HEK293 (cell line): ENCODE measurements at regions not wholly inside any gene's neighbourhood (a gene's known extent, or its start where the extent isn't known, plus 50 kb on each side); places are given as distances from the start of the nearest gene placed in this dataset.

ENCODE experiments used
- GLIS1 ChIP-seq: fragments of 450-650 bp; formaldehyde crosslinking; IDR thresholded peaks from 2 replicates; pipeline ENCODE4 v1.5.1; 2016; ENCODE audit warnings: missing biosample characterization, missing genetic modification characterization
- HOXA7 ChIP-seq: sonication (generic); formaldehyde crosslinking; IDR thresholded peaks from 2 replicates; pipeline ENCODE4 v1.8.1; 2022; ENCODE audit warnings: missing genetic modification reagents, borderline replicate concordance
- KLF10 ChIP-seq: fragments of 450-650 bp; IDR thresholded peaks from 2 replicates; pipeline ENCODE4 v1.5.1; 2018; ENCODE audit warnings: missing biosample characterization, mild to moderate bottlenecking, missing genetic modification characterization
- REST ChIP-seq: fragments of 450-650 bp; formaldehyde crosslinking; IDR thresholded peaks from 2 replicates; pipeline ENCODE4 v1.5.1; 2016; ENCODE audit warnings: missing biosample characterization, missing genetic modification characterization
- SP7 ChIP-seq: fragments of 450-650 bp; formaldehyde crosslinking; IDR thresholded peaks from 2 replicates; pipeline ENCODE4 v1.5.1; 2016; ENCODE audit warnings: missing biosample characterization, missing genetic modification characterization
- ZNF16 ChIP-seq: fragments of 450-650 bp; formaldehyde crosslinking; IDR thresholded peaks from 2 replicates; pipeline ENCODE4 v1.5.1; 2016; ENCODE audit warnings: low read depth, missing biosample characterization, missing genetic modification characterization
- ZNF19 ChIP-seq: fragments of 450-650 bp; formaldehyde crosslinking; IDR thresholded peaks from 2 replicates; pipeline ENCODE4; 2016; ENCODE audit warnings: missing biosample characterization, missing genetic modification characterization, low read depth
- ZNF214 ChIP-seq: fragments of 450-650 bp; formaldehyde crosslinking; IDR thresholded peaks from 2 replicates; pipeline ENCODE4 v1.5.1; 2017; ENCODE audit warnings: missing biosample characterization, mild to moderate bottlenecking, missing genetic modification characterization, borderline replicate concordance
- ZNF335 ChIP-seq: fragments of 450-650 bp; formaldehyde crosslinking; conservative IDR thresholded peaks from 2 replicates; pipeline ENCODE4 v1.5.1; 2016; ENCODE audit warnings: missing biosample characterization, missing genetic modification characterization
- ZNF341 ChIP-seq: fragments of 450-650 bp; formaldehyde crosslinking; IDR thresholded peaks from 2 replicates; pipeline ENCODE4; 2016; ENCODE audit warnings: low read depth, missing biosample characterization, missing genetic modification characterization
- ZNF37A ChIP-seq: fragments of 450-650 bp; IDR thresholded peaks from 2 replicates; pipeline ENCODE4 v1.5.1; 2018; ENCODE audit warnings: missing biosample characterization, missing genetic modification characterization
- ZNF416 ChIP-seq: fragments of 450-650 bp; formaldehyde crosslinking; IDR thresholded peaks from 2 replicates; pipeline ENCODE4 v1.5.1; 2016; ENCODE audit warnings: missing biosample characterization, missing genetic modification characterization
- ZNF624 ChIP-seq: fragments of 450-650 bp; formaldehyde crosslinking; IDR thresholded peaks from 2 replicates; pipeline ENCODE4 v1.5.1; 2017; ENCODE audit warnings: missing biosample characterization, missing genetic modification characterization
- ZNF626 ChIP-seq: fragments of 450-650 bp; sonication (Bioruptor Pico); formaldehyde crosslinking; IDR thresholded peaks from 2 replicates; pipeline ENCODE4 v1.5.1; 2018; ENCODE audit warnings: missing biosample characterization, missing genetic modification characterization, inconsistent platforms
- ZNF654 ChIP-seq: fragments of 450-650 bp; formaldehyde crosslinking; IDR thresholded peaks from 2 replicates; pipeline ENCODE4 v1.5.1; 2016; ENCODE audit warnings: low read depth, missing biosample characterization, missing genetic modification characterization
- ZNF658 ChIP-seq: fragments of 450-650 bp; formaldehyde crosslinking; IDR thresholded peaks from 2 replicates; pipeline ENCODE4; 2016; ENCODE audit warnings: missing biosample characterization, missing genetic modification characterization
- ZNF660 ChIP-seq: fragments of 450-650 bp; IDR thresholded peaks from 2 replicates; pipeline ENCODE4 v1.5.1; 2018; ENCODE audit warnings: missing biosample characterization, mild to moderate bottlenecking, missing genetic modification characterization
- ZNF670 ChIP-seq: fragments of 450-650 bp; formaldehyde crosslinking; IDR thresholded peaks from 2 replicates; pipeline ENCODE4 v1.5.1; 2016; ENCODE audit warnings: missing biosample characterization, missing genetic modification characterization, low read depth
- ZNF677 ChIP-seq: fragments of 450-650 bp; IDR thresholded peaks from 2 replicates; pipeline ENCODE4 v1.5.0; 2018; ENCODE audit warnings: missing biosample characterization, mild to moderate bottlenecking, missing genetic modification characterization, moderate library complexity
- ZNF701 ChIP-seq: fragments of 450-650 bp; formaldehyde crosslinking; IDR thresholded peaks from 2 replicates; pipeline ENCODE4 v1.5.1; 2016; ENCODE audit warnings: missing biosample characterization, missing genetic modification characterization
- ZNF776 ChIP-seq: fragments of 450-650 bp; formaldehyde crosslinking; IDR thresholded peaks from 2 replicates; pipeline ENCODE4 v1.5.0; 2017; ENCODE audit warnings: missing biosample characterization, missing genetic modification characterization, borderline replicate concordance
- ZNF785 ChIP-seq: fragments of 450-650 bp; formaldehyde crosslinking; IDR thresholded peaks from 2 replicates; pipeline ENCODE4 v1.5.1; 2016; ENCODE audit warnings: missing biosample characterization, missing genetic modification characterization
- TF ChIP-seq, protein P1 (sequence below): fragments of 450-650 bp; formaldehyde crosslinking; IDR thresholded peaks from 2 replicates; pipeline ENCODE4 v1.5.1; 2016; ENCODE audit warnings: missing biosample characterization, missing genetic modification characterization
- TF ChIP-seq, protein P2 (sequence below): fragments of 450-650 bp; formaldehyde crosslinking; IDR thresholded peaks from 2 replicates; pipeline ENCODE4 v1.5.1; 2017; ENCODE audit warnings: missing biosample characterization, missing genetic modification characterization
- TF ChIP-seq, protein P3 (sequence below): fragments of 450-650 bp; formaldehyde crosslinking; IDR thresholded peaks from 2 replicates; pipeline ENCODE4 v1.5.1; 2016; ENCODE audit warnings: missing biosample characterization, missing genetic modification characterization
- TF ChIP-seq, protein P4 (sequence below): IDR thresholded peaks from 2 replicates; pipeline ENCODE4 v1.6.1; 2011; ENCODE audit warnings: mild to moderate bottlenecking, low read depth, low read length, borderline replicate concordance
- TF ChIP-seq, protein P5 (sequence below): fragments of 450-650 bp; formaldehyde crosslinking; IDR thresholded peaks from 2 replicates; pipeline ENCODE4 v1.5.1; 2016; ENCODE audit warnings: missing biosample characterization, missing genetic modification characterization, borderline replicate concordance

GRCh38 chr14:101072945-101073597 is 169.5 kb upstream of the RTL1 start (continued):
- TF ChIP-seq ZNF776 (tag by site-specific recombination) (no peak), ZNF16 (tag by site-specific recombination) (no peak), SP7 (tag by site-specific recombination) (peak; percentile 94), ZNF785 (tag by site-specific recombination) (peak; percentile 55; the same call in 1 of the 2 replicates), ZNF677 (tag by site-specific recombination) (no peak), ZNF660 (tag by site-specific recombination) (peak; percentile 93), GLIS1 (tag by site-specific recombination) (peak; percentile 95), ZNF37A (no peak), REST (tag by site-specific recombination) (no peak), ZNF341 (tag by site-specific recombination) (peak; percentile 71), ZNF416 (no peak), ZNF654 (tag by site-specific recombination) (no peak), ZNF19 (tag by site-specific recombination) (no peak), ZNF214 (tag by site-specific recombination) (no peak), ZNF626 (tag by site-specific recombination) (no peak), ZNF658 (tag by site-specific recombination) (no peak), ZNF701 (tag by site-specific recombination) (no peak), ZNF624 (no peak), ZNF670 (tag by site-specific recombination) (no peak), HOXA7 (CRISPR knock-in tag) (no peak), ZNF335 (no peak), KLF10 (tag by site-specific recombination) (peak; percentile 35; the same call in 1 of the 2 replicates)
- TF ChIP-seq, protein P1, sequence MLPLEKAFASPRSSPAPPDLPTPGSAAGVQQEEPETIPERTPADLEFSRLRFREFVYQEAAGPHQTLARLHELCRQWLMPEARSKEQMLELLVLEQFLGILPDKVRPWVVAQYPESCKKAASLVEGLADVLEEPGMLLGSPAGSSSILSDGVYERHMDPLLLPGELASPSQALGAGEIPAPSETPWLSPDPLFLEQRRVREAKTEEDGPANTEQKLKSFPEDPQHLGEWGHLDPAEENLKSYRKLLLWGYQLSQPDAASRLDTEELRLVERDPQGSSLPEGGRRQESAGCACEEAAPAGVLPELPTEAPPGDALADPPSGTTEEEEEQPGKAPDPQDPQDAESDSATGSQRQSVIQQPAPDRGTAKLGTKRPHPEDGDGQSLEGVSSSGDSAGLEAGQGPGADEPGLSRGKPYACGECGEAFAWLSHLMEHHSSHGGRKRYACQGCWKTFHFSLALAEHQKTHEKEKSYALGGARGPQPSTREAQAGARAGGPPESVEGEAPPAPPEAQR (tag by site-specific recombination), result no peak
- TF ChIP-seq, protein P2, sequence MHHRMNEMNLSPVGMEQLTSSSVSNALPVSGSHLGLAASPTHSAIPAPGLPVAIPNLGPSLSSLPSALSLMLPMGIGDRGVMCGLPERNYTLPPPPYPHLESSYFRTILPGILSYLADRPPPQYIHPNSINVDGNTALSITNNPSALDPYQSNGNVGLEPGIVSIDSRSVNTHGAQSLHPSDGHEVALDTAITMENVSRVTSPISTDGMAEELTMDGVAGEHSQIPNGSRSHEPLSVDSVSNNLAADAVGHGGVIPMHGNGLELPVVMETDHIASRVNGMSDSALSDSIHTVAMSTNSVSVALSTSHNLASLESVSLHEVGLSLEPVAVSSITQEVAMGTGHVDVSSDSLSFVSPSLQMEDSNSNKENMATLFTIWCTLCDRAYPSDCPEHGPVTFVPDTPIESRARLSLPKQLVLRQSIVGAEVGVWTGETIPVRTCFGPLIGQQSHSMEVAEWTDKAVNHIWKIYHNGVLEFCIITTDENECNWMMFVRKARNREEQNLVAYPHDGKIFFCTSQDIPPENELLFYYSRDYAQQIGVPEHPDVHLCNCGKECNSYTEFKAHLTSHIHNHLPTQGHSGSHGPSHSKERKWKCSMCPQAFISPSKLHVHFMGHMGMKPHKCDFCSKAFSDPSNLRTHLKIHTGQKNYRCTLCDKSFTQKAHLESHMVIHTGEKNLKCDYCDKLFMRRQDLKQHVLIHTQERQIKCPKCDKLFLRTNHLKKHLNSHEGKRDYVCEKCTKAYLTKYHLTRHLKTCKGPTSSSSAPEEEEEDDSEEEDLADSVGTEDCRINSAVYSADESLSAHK, result peak; percentile 46; the same call in 1 of the 2 replicates
- TF ChIP-seq, protein P3, sequence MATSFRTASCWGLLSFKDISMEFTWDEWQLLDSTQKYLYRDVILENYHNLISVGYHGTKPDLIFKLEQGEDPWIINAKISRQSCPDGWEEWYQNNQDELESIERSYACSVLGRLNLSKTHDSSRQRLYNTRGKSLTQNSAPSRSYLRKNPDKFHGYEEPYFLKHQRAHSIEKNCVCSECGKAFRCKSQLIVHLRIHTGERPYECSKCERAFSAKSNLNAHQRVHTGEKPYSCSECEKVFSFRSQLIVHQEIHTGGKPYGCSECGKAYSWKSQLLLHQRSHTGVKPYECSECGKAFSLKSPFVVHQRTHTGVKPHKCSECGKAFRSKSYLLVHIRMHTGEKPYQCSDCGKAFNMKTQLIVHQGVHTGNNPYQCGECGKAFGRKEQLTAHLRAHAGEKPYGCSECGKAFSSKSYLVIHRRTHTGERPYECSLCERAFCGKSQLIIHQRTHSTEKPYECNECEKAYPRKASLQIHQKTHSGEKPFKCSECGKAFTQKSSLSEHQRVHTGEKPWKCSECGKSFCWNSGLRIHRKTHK, result no peak
- TF ChIP-seq, protein P4, sequence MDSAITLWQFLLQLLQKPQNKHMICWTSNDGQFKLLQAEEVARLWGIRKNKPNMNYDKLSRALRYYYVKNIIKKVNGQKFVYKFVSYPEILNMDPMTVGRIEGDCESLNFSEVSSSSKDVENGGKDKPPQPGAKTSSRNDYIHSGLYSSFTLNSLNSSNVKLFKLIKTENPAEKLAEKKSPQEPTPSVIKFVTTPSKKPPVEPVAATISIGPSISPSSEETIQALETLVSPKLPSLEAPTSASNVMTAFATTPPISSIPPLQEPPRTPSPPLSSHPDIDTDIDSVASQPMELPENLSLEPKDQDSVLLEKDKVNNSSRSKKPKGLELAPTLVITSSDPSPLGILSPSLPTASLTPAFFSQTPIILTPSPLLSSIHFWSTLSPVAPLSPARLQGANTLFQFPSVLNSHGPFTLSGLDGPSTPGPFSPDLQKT, result no peak
- TF ChIP-seq, protein P5, sequence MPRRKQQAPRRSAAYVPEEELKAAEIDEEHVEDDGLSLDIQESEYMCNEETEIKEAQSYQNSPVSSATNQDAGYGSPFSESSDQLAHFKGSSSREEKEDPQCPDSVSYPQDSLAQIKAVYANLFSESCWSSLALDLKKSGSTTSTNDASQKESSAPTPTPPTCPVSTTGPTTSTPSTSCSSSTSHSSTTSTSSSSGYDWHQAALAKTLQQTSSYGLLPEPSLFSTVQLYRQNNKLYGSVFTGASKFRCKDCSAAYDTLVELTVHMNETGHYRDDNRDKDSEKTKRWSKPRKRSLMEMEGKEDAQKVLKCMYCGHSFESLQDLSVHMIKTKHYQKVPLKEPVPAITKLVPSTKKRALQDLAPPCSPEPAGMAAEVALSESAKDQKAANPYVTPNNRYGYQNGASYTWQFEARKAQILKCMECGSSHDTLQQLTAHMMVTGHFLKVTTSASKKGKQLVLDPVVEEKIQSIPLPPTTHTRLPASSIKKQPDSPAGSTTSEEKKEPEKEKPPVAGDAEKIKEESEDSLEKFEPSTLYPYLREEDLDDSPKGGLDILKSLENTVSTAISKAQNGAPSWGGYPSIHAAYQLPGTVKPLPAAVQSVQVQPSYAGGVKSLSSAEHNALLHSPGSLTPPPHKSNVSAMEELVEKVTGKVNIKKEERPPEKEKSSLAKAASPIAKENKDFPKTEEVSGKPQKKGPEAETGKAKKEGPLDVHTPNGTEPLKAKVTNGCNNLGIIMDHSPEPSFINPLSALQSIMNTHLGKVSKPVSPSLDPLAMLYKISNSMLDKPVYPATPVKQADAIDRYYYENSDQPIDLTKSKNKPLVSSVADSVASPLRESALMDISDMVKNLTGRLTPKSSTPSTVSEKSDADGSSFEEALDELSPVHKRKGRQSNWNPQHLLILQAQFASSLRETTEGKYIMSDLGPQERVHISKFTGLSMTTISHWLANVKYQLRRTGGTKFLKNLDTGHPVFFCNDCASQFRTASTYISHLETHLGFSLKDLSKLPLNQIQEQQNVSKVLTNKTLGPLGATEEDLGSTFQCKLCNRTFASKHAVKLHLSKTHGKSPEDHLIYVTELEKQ, result peak; percentile 86; the same call in 1 of the 2 replicates
